ENCODE measurements at regions not wholly inside any gene's neighbourhood (a gene's known extent, or its start where the extent isn't known, plus 50 kb on each side); places are given as distances from the start of the nearest gene placed in this dataset.

DNA sequence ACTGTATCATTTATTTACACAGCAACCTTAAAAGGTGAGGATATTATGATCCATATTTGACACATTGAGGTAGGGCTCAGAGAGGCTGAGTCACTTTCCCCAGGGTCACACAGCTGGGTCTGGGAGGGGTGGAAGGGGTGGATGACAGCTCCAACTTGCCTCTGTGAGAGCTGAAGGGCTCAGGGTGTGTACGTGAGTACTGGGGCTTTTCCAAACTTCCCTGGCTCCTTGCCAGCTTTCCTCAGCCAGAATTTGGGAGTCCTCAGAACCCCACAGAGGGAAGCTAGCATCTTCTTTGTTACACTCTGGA, 58.3 kb upstream of the SLC6A11 start:
- Histone ChIP-seq H3K27ac (no peak overlapping the region), H3K4me1 (no peaks in the 10 kb centered on the region), H3K4me3 (no peak overlapping the region), H3K9me3 (no peaks in the 10 kb centered on the region), H3K36me3 (no peaks in the 10 kb centered on the region), H3K27me3 (peaks cover 5 to 7% (median 6%) of the 10 kb centered on the region in 3 donors)
- in situ Hi-C loops (cut with MboI; ENCODE audit: low sequenced_read_pairs in 4 of 4) (loop anchor here in 3 of 4 donors (5.0 to 25.0 kb wide), 4 partner anchors 130 to 580 kb away; no protein-coding TSS in a partner anchor), intact Hi-C loops (cut with DNase I; ENCODE audit: low total_unique reads) (loop anchor here (10.0 kb wide), 1 partner anchor 307 kb away; no protein-coding TSS in a partner anchor)
- DNase-seq (no peak), ATAC-seq (no peak)
- TF ChIP-seq, protein P1, sequence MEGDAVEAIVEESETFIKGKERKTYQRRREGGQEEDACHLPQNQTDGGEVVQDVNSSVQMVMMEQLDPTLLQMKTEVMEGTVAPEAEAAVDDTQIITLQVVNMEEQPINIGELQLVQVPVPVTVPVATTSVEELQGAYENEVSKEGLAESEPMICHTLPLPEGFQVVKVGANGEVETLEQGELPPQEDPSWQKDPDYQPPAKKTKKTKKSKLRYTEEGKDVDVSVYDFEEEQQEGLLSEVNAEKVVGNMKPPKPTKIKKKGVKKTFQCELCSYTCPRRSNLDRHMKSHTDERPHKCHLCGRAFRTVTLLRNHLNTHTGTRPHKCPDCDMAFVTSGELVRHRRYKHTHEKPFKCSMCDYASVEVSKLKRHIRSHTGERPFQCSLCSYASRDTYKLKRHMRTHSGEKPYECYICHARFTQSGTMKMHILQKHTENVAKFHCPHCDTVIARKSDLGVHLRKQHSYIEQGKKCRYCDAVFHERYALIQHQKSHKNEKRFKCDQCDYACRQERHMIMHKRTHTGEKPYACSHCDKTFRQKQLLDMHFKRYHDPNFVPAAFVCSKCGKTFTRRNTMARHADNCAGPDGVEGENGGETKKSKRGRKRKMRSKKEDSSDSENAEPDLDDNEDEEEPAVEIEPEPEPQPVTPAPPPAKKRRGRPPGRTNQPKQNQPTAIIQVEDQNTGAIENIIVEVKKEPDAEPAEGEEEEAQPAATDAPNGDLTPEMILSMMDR (IDR thresholded peaks at IDR 0.05 in 4 of 5, conservative IDR thresholded peaks at IDR 0.05 in 1 of 5), result no peak
- TF ChIP-seq POLR2A (IDR thresholded peaks at IDR 0.05), result no peak

DNA sequence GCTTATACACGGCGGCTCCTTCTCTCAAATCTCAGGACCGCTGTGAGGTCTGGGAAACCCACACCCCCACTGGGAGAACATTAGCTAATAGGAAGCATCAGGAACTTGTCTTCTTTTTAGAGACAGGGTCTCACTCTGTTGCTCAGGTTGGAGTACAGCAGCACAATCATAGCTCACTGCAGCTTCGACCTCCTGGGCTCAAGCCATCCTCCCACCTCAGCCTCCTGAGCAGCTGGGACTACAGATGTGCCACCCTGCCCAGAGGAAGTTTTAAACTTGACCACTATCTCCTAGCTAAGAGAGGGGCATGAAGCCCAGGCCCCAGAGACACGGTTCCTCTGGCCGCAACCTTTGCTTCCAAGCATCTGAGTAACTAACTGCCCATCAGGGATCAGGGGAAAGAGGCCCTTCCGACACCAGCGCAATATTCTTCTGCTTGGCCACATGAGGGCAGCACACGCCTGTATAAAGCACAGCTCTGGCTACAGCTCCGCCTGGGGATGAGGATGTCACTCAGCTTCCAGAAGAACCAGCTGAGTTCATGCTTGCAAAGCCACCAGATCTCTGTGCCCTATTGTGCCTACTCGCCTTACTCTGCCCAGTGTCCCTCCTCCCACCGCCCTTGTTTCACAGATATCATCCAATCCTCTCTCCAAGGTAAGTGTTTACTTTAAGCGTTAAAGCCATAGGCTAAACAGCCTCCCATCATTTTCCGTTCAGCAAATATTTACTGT, 57.6 kb upstream of the SLC6A11 start:
- in situ Hi-C loops (cut with MboI; ENCODE audit: low sequenced_read_pairs in 4 of 4), result loop anchor here in 3 of 4 donors (5.0 to 25.0 kb wide), 4 partner anchors 129 to 579 kb away; no protein-coding TSS in a partner anchor
- ATAC-seq, result peak; percentile 79 to 89

DNA sequence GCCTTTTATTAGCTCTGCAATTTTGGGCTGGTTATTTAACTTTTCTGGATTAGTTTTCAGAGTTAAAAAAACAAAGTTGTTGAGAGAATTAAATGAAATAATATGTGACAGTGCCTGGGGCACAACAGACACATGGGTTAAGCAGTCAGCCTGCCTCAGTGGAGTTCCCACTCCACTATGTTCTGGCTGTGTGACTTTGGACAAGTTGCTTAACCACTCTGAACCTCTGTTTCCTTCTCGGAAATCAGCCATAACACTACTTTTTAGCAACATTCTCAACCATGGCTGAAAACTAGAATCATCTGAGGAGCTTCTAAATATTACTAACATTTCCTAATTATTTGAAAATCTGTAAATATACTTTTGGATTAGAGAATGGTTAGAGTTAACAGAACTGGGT, 56.5 kb upstream of the SLC6A11 start:
- H3K9me3 ChIP-seq, result no peaks in the 10 kb centered on the region
- TF ChIP-seq, protein P1 (IDR thresholded peaks at IDR 0.05 in 4 of 5, conservative IDR thresholded peaks at IDR 0.05 in 1 of 5), result no peak
- no peak for TF ChIP-seq POLR2A (IDR thresholded peaks at IDR 0.05)
- in situ Hi-C loops (cut with MboI; ENCODE audit: low sequenced_read_pairs in 4 of 4), result loop anchor here in 3 of 4 donors (5.0 to 25.0 kb wide), 4 partner anchors 128 to 578 kb away; no protein-coding TSS in a partner anchor
- no peak overlapping the region for H3K27ac ChIP-seq
- DNase-seq (no peak), ATAC-seq (no peak)
- intact Hi-C loops (cut with DNase I; ENCODE audit: low total_unique reads), result loop anchor here (10.0 kb wide), 1 partner anchor 305 kb away; no protein-coding TSS in a partner anchor
- H3K4me3 ChIP-seq, result no peak overlapping the region
- H3K36me3 ChIP-seq, result no peaks in the 10 kb centered on the region
- peaks cover 3 to 9% (median 5%) of the 10 kb centered on the region in 3 donors for H3K27me3 ChIP-seq
- H3K4me1 ChIP-seq, result no peaks in the 10 kb centered on the region

More for the DNA sequence above, 57.6 kb upstream of the SLC6A11 start:
- Histone ChIP-seq H3K4me1 (no peaks in the 10 kb centered on the region), H3K4me3 (no peak overlapping the region), H3K9me3 (no peaks in the 10 kb centered on the region), H3K27me3 (peaks cover 4 to 6% (median 5%) of the 10 kb centered on the region in 3 donors), H3K36me3 (no peaks in the 10 kb centered on the region), H3K27ac (no peak overlapping the region)
- TF ChIP-seq, protein P1 (IDR thresholded peaks at IDR 0.05 in 4 of 5, conservative IDR thresholded peaks at IDR 0.05 in 1 of 5), result peak; percentile 32 to 67 (median 53)
- TF ChIP-seq POLR2A (IDR thresholded peaks at IDR 0.05), result no peak
- no peak for DNase-seq
- intact Hi-C loops (cut with DNase I; ENCODE audit: low total_unique reads), result loop anchor here (10.0 kb wide), 1 partner anchor 306 kb away; no protein-coding TSS in a partner anchor

DNA sequence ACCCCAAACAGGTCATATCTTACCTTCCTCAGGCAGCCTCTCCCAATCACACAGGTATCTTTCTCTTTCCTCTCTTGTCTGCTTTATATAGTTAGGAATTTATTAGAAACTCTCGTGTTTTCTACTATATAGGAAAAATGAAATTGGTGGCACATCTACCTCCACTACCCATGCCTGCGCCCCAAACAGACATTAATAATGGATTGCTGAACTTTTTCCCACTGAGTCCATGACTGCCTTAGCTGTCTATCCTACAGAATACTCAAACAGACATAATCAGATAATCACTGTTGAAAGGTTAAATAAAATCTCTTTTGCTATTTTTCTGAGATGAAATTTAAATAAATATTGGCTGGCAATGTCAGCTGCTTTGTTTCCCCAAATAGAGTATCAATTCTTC, 55.8 kb upstream of the SLC6A11 start:
- Histone ChIP-seq H3K9me3 (no peaks in the 10 kb centered on the region), H3K27me3 (peaks cover 1 to 14% (median 3%) of the 10 kb centered on the region in 3 donors), H3K4me1 (no peaks in the 10 kb centered on the region), H3K4me3 (no peak overlapping the region), H3K36me3 (no peaks in the 10 kb centered on the region), H3K27ac (no peak overlapping the region)
- intact Hi-C loops (cut with DNase I; ENCODE audit: low total_unique reads), result no loop called here
- DNase-seq (no peak), ATAC-seq (no peak)
- in situ Hi-C loops (cut with MboI; ENCODE audit: low sequenced_read_pairs in 4 of 4), result loop anchor here in 3 of 4 donors (25.0 kb wide), 2 partner anchors 302 to 577 kb away; no protein-coding TSS in a partner anchor
- no peak for TF ChIP-seq POLR2A (IDR thresholded peaks at IDR 0.05)
- TF ChIP-seq, protein P1 (IDR thresholded peaks at IDR 0.05 in 4 of 5, conservative IDR thresholded peaks at IDR 0.05 in 1 of 5), result no peak
